K562 (cell line): ENCODE measurements at regions not wholly inside any gene's neighbourhood (a gene's known extent, or its start where the extent isn't known, plus 50 kb on each side); places are given as distances from the start of the nearest gene placed in this dataset.

Experiments used
- ATAC-seq: fragments of 200-7000 bp; cut with Tn5 transposase; 3 replicates; pipeline ENCODE4 v1.9.1; 2020; ENCODE audit warnings: moderate library complexity
- BruUV-seq: library from RNA; stranded (reverse); fragments of 400-500 nt; replicated peaks from 2 replicates; lab custom pipeline; 2021; lab: Mats Ljungman, UMichigan
- CTCF ChIA-PET: fragments of 300-600 bp; formaldehyde crosslinking; extraction: SDS; loops from one replicate; lab custom pipeline; 2021; ENCODE audit warnings: low intra/inter-chr PET ratio; lab: Yijun Ruan, JAX
- POLR2A ChIA-PET: fragments of 300-600, 350-650 bp; sonication (Branson Sonifier 250); formaldehyde crosslinking; extraction: SDS; loops from one replicate; lab custom pipeline; 2021; ENCODE audit warnings: antibody characterized with exemption, inconsistent platforms; lab: Yijun Ruan, JAX
- DNase-seq, 4 experiments: peaks; one replicate each; pipeline versions ENCODE4 v3.0.0 to v3.0.0-alpha.2; 2011 to 2018; ENCODE audit warnings: low spot score in 3 of 4, mixed read lengths in 3 of 4; ENCODE audit errors: extremely low read depth in 1 of 4
- FAIRE-seq: peaks from 2 replicates; lab custom pipeline; 2011; peaks lifted over from hg19 to GRCh38; lab: Jason Lieb, UNC
- H2AFZ ChIP-seq: 2 replicates; pipeline ENCODE4 v1.6.0; 2011; ENCODE audit warnings: low read depth, low read length, control low read depth, inconsistent platforms
- H3K27ac ChIP-seq: fragments of 200-600 bp; 3 replicates; pipeline ENCODE4 v1.8.0; 2011; ENCODE audit warnings: low read depth, mild to moderate bottlenecking, control low read depth, inconsistent platforms, low read length, moderate library complexity, mixed read lengths; ENCODE audit errors: extremely low read depth
- H3K27me3 ChIP-seq, 2 experiments: fragments of 300-600 bp in 1 of 2; 2 replicates in 1 of 2; 3 replicates in 1 of 2; pipeline versions ENCODE4 v1.6.0 to v1.8.0; 2011; ENCODE audit warnings: inconsistent platforms in 2 of 2, low read length in 2 of 2, mild to moderate bottlenecking in 1 of 2, mixed read lengths in 1 of 2, moderate library complexity in 1 of 2; ENCODE audit not compliant: control insufficient read depth in 2 of 2, insufficient read depth in 2 of 2
- H3K36me3 ChIP-seq: fragments of 300-600 bp; 3 replicates; pipeline ENCODE4 v1.8.0; 2011; ENCODE audit warnings: mild to moderate bottlenecking, low read length, inconsistent platforms; ENCODE audit not compliant: control insufficient read depth, insufficient read depth
- H3K4me1 ChIP-seq, 2 experiments: fragments of 200-600 bp in 1 of 2; replicated peaks in 1 of 2; 2 replicates in 1 of 2; 3 replicates in 1 of 2; pipeline versions ENCODE4 v1.5.1 to v1.8.0; 2011; ENCODE audit warnings: inconsistent platforms in 2 of 2, low read length in 2 of 2, mild to moderate bottlenecking in 1 of 2, mixed read lengths in 1 of 2, moderate library complexity in 1 of 2; ENCODE audit not compliant: control insufficient read depth in 2 of 2, insufficient read depth in 2 of 2
- H3K4me2 ChIP-seq: 2 replicates; pipeline ENCODE4 v1.6.1; 2011; ENCODE audit warnings: low read length, control low read depth, inconsistent platforms, mixed read lengths; ENCODE audit not compliant: insufficient read depth
- H3K4me3 ChIP-seq: fragments of 200-600 bp; sonication (generic), shearing (Covaris generic); 2 replicates; pipeline ENCODE4 v1.5.1; 2016; ENCODE audit warnings: control low read depth, inconsistent platforms
- H3K79me2 ChIP-seq: fragments of 200-600 bp; 3 replicates; pipeline ENCODE4 v1.8.0; 2011; ENCODE audit warnings: low read length, inconsistent platforms; ENCODE audit not compliant: control insufficient read depth, insufficient read depth
- H3K9ac ChIP-seq, 2 experiments: 2 replicates each; pipeline versions ENCODE4 v1.6.0 to v1.6.1; 2011; ENCODE audit warnings: low read depth in 2 of 2, low read length in 2 of 2, control low read depth in 1 of 2, inconsistent platforms in 1 of 2, mild to moderate bottlenecking in 1 of 2, mixed read lengths in 1 of 2; ENCODE audit not compliant: insufficient read depth in 1 of 2
- H3K9me1 ChIP-seq: one replicate; pipeline ENCODE4 v1.6.0; 2011; ENCODE audit warnings: inconsistent platforms, mild to moderate bottlenecking, low read length, moderate library complexity; ENCODE audit not compliant: control insufficient read depth, insufficient read depth
- H3K9me3 ChIP-seq: replicated peaks from 2 replicates; pipeline ENCODE4 v1.5.1; 2011; ENCODE audit warnings: low read depth, low read length, inconsistent platforms; ENCODE audit not compliant: control insufficient read depth, insufficient read depth
- H4K20me1 ChIP-seq: replicated peaks from 2 replicates; pipeline ENCODE4 v1.6.1; 2011; ENCODE audit warnings: low read length, inconsistent platforms, mixed read lengths; ENCODE audit not compliant: control insufficient read depth, insufficient read depth
- ARNT ChIP-seq, 2 experiments: fragments of 450-650 bp; IDR thresholded peaks; 2 replicates each; pipeline ENCODE4 v1.6.1; 2016; ENCODE audit warnings: mild to moderate bottlenecking in 1 of 2
- BACH1 ChIP-seq: fragments of 200-800 bp; sonication (Bioruptor generic); IDR thresholded peaks from 2 replicates; pipeline ENCODE4 v1.6.1; 2016; ENCODE audit warnings: missing genetic modification characterization, missing compliant biosample characterization
- BRF1 ChIP-seq: IDR thresholded peaks from 3 replicates; pipeline ENCODE4 v1.6.1; 2011; ENCODE audit warnings: borderline replicate concordance, mild to moderate bottlenecking; ENCODE audit not compliant: insufficient read length; ENCODE audit errors: extremely low read depth
- MLLT1 ChIP-seq, 2 experiments: fragments of 450-650 bp; IDR thresholded peaks; 2 replicates each; pipeline ENCODE4 v1.6.1; 2016
- RAD21 ChIP-seq, 2 experiments: fragments of 250-450 bp in 1 of 2; fragments of 450-650 bp in 1 of 2; sonication (Bioruptor Pico) in 1 of 2; formaldehyde crosslinking in 1 of 2; IDR thresholded peaks in 1 of 2; conservative IDR thresholded peaks in 1 of 2; 2 replicates each; pipeline versions ENCODE4 v1.4.0 to v1.8.0; 2020 to 2022; ENCODE audit warnings: mild to moderate bottlenecking in 2 of 2, moderate library complexity in 1 of 2
- SNIP1 ChIP-seq: fragments of 450-650 bp; IDR thresholded peaks from 2 replicates; pipeline ENCODE4 v1.7.1; 2017; ENCODE audit warnings: low read depth, mild to moderate bottlenecking
- ZNF41 ChIP-seq: fragments of 250-450 bp; sonication (Bioruptor Pico); conservative IDR thresholded peaks from 2 replicates; pipeline ENCODE4 v1.4.0; 2020; ENCODE audit warnings: mild to moderate bottlenecking
- ZNF511 ChIP-seq: sonication (generic); formaldehyde crosslinking; IDR thresholded peaks from 2 replicates; pipeline ENCODE4 v1.8.0; 2022; ENCODE audit warnings: mild to moderate bottlenecking, missing genetic modification reagents
- WGBS: fragments of 100-300 bp; shearing (Covaris generic); methylation state at CpG from one replicate; pipeline ENCODE4 v1.1.6; 2016; ENCODE audit warnings: low coverage, mixed read lengths; ENCODE audit not compliant: insufficient coverage; ENCODE audit errors: missing lambda C conversion rate; 5-methylcytosine and 5-hydroxymethylcytosine counted together
- in situ Hi-C: fragments of 300-500 bp; cut with MboI; formaldehyde crosslinking; loops from 4 replicates; pipeline ENCODE4 v1.15.0; 2018; ENCODE audit warnings: inconsistent platforms, mixed read lengths
- intact Hi-C: fragments of 100-400 bp; cut with micrococcal nuclease; formaldehyde crosslinking; loops from 2 replicates; pipeline ENCODE4 v1.14.2; 2022

DNA sequence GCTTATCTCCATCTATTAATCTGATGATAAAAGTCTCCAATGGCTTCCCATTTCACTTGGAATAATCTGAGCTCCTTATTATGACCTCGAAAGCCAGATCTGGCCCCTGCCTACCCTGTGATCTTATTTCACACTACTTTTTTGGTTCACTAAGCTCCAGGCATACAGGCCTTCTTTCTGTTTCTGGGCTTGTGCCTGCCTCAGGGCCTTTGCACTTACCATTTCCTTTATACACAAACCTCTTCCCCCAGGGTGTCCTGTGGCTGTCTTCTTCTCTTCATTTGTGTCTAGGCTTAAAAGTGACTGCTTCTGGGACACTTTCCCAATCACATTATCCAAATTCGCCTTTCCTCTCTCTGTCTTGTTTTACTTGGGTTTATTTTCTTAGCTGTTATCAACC lies 478.8 kb downstream of the LRIG3 start:
- Histone ChIP-seq H3K4me3 (no peak overlapping the region), H3K9me1 (no peaks in the 10 kb centered on the region), H2AFZ (no peak overlapping the region), H4K20me1 (no peaks in the 10 kb centered on the region), H3K27ac (no peak overlapping the region), H3K9me3 (no peaks in the 10 kb centered on the region), H3K4me2 (no peak overlapping the region), H3K27me3 (no peaks in the 10 kb centered on the region), H3K4me1 (no peaks in the 10 kb centered on the region), H3K79me2 (no peaks in the 10 kb centered on the region), H3K9ac (no peak overlapping the region), H3K36me3 (no peaks in the 10 kb centered on the region)
- POLR2A ChIA-PET = interaction anchor here (0.6 kb wide), 1 partner anchor 955 kb away, joined by 3 read pairs; no protein-coding TSS in a partner anchor
- intact Hi-C loops = no loop called here
- in situ Hi-C loops = no loop called here
- CTCF ChIA-PET = no interaction called here
- 0% methylated on average over 2 of the region's 2 CpGs for WGBS
- FAIRE-seq (no peak), DNase-seq (no peak), ATAC-seq (no peak)
- no TSS peak for BruUV-seq
- TF ChIP-seq BRF1 (no peak), MLLT1 (IDR thresholded peaks at IDR 0.05) (no peak), ZNF41 (no peak)

DNA sequence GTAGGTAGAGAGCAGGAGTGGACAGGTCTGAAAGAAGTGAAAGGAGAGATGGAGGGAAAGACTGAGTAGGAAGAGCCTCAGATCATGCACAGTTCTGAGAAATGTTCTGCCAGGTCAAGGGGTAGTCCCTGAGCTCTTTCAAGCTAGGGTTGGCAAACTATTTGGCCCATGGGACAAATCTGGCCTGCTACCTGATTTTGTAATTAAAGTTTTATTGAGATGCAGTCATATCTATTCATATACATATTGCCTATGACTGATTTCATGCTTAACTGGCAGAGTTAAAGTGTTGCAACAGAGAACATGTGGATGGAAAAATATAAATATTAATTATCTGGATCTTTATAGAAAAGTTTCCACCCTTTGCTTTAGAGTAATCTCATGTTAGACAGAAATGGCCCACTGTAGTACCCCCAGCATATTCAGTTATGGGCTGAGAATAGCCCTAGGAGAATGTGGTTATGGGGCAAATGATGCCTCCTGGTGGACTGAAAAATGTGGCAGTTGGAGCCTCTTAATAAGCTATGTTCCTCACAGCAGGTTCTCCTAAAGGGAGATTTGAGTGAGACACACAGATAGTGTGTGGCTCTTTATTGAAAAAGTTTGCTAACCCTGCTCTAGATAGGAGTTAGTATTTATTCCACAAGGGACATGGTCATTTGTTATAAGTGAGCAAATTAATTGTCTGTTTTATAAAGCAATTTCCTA lies 476.9 kb downstream of the LRIG3 start:
- Histone ChIP-seq H2AFZ (no peak overlapping the region), H3K36me3 (no peaks in the 10 kb centered on the region), H3K9me3 (no peaks in the 10 kb centered on the region), H4K20me1 (no peaks in the 10 kb centered on the region), H3K4me1 (no peaks in the 10 kb centered on the region), H3K9me1 (no peaks in the 10 kb centered on the region), H3K27me3 (no peaks in the 10 kb centered on the region), H3K9ac (no peak overlapping the region), H3K4me2 (no peak overlapping the region), H3K4me3 (no peak overlapping the region), H3K27ac (no peak overlapping the region), H3K79me2 (no peaks in the 10 kb centered on the region)
- in situ Hi-C loops = no loop called here
- FAIRE-seq (no peak), ATAC-seq (no peak), DNase-seq (no peak)
- CTCF ChIA-PET = no interaction called here
- no TSS peak for BruUV-seq
- POLR2A ChIA-PET = no interaction called here
- intact Hi-C loops = no loop called here
- TF ChIP-seq ZNF511 (CRISPR knock-in tag) (no peak), RAD21 (CRISPR knock-in tag; conservative IDR thresholded peaks at IDR 0.05 in 1 of 2, IDR thresholded peaks at IDR 0.05 in 1 of 2) (peak in 1 of 2 experiments; percentile 17; a peak in 1 of 4 replicates), ARNT (IDR thresholded peaks at IDR 0.05) (no peak), BACH1 (no peak), SNIP1 (no peak)
